IPS-18c (cell line): ENCODE measurements at regions not wholly inside any gene's neighbourhood (a gene's known extent, or its start where the extent isn't known, plus 50 kb on each side); places are given as distances from the start of the nearest gene placed in this dataset.

Source experiments
- H3K4me3 ChIP-seq: 2 replicates; pipeline ENCODE4 v1.7.0; 2013; ENCODE audit warnings: low read depth, mild to moderate bottlenecking, low read length, moderate library complexity; ENCODE audit not compliant: insufficient read depth
- H3K9me3 ChIP-seq: one replicate; pipeline ENCODE4 v1.6.1; 2013; ENCODE audit warnings: mild to moderate bottlenecking, low read length, moderate library complexity; ENCODE audit not compliant: control insufficient read depth, insufficient read depth

DNA sequence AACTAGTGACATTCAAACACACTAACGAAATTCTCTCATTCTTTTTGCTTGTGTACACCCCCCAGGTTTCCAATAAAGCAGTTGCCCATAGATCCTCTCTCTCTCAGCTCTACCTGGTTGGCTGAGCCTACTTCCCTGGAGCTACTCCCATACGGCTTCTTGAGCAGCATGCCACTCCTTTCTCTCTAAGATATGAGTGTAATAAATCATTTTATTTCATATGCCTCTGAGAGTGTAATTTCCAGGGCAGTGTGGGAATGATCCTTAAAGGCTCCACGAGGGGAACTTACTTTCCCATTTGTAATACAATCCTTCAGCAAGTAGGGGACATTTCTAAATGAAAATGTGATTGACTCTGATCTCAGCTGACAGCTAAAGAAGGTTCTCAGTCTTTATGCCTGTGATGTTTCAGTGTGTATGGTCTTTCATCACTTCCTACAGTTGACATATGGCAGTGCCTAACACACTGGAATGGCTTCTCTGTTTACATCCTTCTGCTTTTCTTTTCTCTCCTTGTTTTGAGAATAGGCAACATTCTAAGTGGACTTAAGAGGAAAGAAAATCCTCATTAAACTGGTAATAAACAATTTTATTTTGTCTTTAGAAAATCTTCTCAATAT is 1194.3 kb upstream of the CDH8 start:
- Histone ChIP-seq H3K9me3 (no peaks in the 10 kb centered on the region), H3K4me3 (no peak overlapping the region)

DNA sequence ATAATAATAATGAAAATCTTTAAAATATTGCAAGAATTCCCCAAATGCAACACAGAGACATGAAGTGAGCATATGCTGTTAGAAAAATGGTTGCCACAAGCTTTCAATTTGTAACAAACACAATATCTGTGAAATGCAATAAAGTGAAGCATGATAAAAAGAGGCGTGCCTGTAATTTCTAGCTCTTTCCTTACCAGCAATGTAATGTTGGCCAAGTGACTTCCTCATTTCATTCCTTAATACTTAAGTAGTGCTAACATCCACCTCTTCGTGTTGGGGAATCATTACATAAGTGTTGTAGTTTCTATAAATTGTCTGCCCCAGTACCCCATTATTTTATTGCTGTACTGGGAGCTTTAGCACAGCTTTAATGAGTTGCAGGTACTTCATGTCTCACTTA is 1192.0 kb upstream of the CDH8 start:
- Histone ChIP-seq H3K4me3 (no peak overlapping the region), H3K9me3 (no peaks in the 10 kb centered on the region)

DNA sequence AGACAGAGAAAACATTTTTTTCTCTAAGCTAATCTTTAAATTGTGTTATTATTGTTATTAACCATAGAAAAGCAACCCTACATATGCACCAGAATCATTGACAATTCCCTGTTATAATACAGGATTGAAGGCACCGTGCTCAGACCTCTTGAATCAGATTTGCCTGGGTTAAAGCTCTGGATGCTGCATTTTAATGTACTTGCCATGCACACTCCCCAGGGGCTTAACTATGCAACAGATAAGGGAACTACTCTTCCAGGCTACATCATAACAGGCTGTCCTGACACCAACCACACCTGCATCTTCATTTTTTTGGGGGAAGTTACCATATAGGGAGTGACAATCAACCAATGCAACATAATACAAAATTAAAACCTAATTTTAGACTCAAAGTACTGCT is 1187.6 kb upstream of the CDH8 start:
- no peaks in the 10 kb centered on the region for H3K9me3 ChIP-seq
- H3K4me3 ChIP-seq, result no peak overlapping the region

DNA sequence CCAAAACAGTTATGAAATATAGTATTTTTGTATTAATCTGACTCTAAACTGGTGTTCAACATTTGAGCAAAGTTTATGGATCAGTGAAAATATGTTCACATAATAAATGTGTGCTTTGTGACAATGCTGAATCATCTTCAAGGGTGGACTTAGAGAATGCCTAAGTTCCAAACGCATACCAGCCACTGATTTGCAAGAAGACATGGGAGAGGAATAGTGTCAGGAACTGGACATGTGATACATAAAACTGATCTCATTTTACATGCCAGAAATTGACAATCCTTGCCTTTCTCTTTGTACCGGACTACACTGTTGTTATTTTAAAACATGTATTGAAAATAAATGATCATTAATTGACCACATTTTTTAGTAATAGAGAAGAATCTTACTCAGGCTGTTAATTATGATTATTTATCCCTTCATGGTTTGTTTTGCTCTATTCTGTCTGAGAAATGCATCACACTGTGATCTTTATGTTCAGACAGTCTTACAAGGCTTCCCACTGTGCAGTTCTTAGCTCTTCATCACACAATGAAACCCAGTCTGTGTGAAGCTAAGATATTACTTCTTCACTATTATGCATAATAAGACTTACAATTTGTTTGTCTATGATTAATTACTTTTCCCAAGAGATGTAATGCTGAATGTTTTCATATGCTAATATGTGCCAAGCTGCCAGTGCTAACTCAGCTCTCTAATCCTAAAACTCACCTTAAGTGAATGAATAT is 1180.6 kb upstream of the CDH8 start:
- no peak overlapping the region for H3K4me3 ChIP-seq
- no peaks in the 10 kb centered on the region for H3K9me3 ChIP-seq

DNA sequence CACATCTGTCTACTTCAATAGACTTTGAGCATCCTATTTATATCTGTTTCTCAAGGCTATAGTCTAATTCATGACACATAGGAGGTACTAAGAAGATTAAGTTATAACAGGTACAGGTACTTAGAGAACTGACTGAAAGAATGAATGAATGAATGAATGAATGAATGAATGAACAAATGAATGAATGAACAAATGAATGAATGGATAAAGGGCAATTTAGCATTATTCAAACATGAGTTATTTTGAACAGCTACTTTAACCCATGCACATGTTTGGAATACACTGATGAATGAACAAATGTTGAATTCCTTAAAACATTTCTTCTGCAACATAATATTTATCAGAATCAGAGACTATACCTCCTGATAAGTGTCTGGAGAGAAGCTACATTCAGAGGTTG is 1165.6 kb upstream of the CDH8 start:
- Histone ChIP-seq H3K4me3 (no peak overlapping the region), H3K9me3 (no peaks in the 10 kb centered on the region)

DNA sequence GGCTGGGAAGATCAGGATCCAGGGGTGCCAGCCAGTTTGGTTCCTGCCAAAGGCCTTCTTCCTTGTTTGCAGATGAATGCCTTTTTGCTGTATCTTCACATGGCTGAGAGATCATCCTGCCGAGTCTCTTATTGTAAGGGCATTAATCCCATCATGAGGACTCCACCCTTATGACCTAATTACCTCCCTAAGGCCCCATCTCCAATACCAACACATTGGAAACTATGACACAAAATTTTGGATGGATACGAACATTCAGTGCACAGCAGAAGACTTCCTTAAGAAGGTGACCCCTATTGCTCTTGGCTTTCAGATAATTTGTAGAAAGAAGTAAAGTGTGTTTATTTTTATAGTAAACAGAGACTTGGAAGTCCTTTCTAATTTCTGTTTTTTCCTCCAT is 1164.7 kb upstream of the CDH8 start:
- H3K9me3 ChIP-seq, result no peaks in the 10 kb centered on the region

DNA sequence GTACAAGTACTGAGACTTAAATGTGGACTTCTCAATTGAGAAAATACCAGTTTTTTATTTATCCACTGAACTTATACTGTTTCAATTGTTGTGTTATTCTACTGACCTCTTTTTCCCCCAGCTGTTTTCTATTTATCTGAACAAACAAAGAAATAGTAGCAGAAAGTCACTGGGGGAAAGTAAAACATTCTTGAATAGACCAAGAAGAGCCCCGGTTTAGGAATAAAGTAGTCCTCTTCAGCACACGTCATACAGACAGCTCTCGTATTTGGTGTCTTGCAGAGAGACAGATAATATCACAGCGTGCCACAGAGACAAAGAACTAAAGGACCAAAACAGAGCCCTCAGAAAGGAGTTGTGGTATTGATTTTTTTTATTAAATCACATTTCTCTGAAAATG is 1159.1 kb upstream of the CDH8 start:
- no peaks in the 10 kb centered on the region for H3K9me3 ChIP-seq
- no peak overlapping the region for H3K4me3 ChIP-seq

More for the DNA sequence above, 1164.7 kb upstream of the CDH8 start:
- no peak overlapping the region for H3K4me3 ChIP-seq

DNA sequence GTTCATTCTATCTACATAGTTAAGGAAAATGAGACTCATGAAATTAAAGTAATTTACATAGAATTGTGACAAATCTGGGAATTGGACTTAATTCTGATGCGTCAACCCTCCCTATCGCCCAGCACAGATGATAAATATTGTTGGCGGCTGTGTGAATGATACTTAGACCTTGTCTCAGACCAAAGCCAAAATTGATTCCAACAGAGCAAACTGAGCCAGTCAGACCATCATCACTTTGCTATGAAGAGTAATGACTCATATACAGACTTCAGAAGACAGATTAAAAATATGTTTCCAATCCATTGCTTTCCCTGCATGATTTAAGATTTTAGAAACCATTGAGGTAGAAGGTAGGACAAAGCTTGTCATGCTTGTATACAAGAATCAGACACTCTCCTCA is 1156.7 kb upstream of the CDH8 start:
- H3K4me3 ChIP-seq, result no peak overlapping the region
- no peaks in the 10 kb centered on the region for H3K9me3 ChIP-seq

DNA sequence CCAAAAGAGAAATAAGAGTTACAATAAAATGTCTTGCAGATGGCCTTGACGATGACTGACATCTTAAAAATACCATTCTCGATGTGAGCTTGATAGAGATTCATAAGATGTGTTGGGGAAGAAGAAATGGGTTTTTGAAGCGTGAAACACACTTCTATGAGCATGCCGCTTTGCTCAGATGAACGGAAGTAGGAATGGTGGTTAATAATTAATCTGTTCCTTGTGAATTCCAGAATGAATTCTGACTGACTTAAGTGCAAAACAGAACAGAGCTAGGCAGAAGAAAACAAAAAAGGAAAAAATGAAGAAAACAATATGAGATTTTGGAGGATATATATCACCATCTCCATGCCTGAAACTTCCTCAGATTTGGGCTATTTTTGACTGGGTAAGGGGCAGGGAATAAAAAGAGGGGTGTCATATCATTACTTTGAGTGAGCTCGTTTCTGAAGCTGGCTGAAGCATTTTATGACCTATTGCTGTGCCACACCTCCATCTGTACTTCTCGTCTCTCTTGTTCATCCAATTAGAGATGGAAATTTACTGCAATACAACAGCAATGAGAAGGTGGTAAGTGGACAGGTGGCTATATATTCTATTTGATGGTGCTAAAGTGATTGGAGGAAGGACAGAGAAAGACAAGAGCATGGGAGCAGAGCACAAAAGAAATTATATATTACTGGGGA is 1152.0 kb upstream of the CDH8 start:
- Histone ChIP-seq H3K4me3 (no peak overlapping the region), H3K9me3 (no peaks in the 10 kb centered on the region)

DNA sequence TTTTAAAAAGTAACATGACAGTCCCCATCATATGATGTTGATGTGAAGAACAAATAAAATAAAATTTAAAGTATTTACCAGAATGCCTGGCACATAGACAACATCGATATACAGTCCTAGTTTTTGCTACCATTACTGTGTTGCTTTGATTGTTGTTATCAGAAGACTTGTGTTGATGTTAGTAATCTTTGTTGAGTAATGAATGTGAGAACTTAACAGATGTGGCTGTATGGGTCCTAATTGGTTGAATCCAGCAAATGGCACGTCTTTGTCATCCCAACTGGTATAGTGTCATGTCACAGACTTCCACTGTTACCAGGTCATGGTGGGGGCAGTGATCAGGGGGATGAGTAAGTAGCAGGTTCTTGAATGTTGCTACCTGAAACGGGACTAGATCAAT is 1151.4 kb upstream of the CDH8 start:
- Histone ChIP-seq H3K4me3 (no peak overlapping the region), H3K9me3 (no peaks in the 10 kb centered on the region)

DNA sequence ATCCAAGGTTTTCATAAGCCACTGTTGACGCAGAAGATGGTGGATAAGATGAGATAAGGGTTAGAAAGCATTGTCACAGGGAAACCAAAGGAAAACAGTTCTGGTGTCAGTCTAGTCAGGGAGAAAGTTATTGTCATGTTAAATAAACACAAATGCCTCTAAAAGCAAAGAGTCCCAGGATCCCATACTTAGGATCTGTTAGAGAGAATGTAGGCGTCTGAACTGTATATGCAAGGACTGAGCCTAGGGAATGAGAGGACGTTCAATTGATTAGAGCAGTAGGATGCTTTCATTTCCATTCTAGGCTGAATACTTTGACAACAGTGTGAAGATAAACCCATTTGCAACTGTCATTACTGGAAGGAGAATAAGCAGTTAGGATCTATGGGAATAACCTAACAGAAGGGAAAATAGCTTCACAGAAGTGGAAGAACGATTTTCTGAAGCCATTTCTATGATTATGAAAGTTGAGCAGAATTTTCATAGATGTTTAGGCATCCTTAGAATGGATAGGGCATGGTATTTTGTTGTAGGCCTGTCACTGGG is 1149.1 kb upstream of the CDH8 start:
- Histone ChIP-seq H3K9me3 (no peaks in the 10 kb centered on the region), H3K4me3 (no peak overlapping the region)

DNA sequence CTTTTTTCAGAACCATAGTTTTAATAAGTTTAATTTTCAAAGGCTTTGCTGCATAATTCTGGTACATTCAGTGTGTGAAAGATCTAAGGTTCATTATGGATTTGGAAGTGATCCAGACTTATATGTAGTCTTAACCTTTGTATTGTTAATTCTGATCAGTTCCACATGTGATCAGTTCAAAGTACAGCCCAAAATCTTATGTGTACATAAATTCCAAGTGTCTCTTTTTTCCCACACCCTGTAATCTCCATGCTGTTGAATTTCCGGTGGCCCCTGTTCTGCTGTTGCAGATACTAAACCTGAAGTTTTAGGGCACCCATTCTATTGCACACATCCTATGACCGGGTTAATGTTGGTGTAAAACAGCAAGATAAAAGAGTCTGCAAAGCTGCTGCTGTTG is 1147.5 kb upstream of the CDH8 start:
- no peak overlapping the region for H3K4me3 ChIP-seq
- H3K9me3 ChIP-seq, result no peaks in the 10 kb centered on the region

DNA sequence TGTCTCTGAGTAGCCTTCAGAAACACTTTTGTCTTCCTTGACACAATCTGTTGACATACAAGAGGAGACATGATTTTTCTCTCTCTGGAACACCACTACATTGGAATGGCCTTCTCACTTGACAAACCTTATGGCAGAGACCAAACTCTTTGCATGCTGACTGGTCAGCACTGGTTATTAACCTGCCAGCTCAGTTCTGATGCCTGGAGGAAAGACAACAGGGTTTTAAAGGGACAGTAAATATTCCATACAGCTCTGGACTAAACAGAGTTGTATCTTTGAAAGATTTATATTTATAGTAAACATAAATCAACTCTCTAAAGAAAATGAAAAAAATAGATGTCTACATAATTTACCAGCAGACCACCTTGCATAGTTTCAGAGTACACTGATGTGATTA is 1139.1 kb upstream of the CDH8 start:
- H3K9me3 ChIP-seq, result no peaks in the 10 kb centered on the region

DNA sequence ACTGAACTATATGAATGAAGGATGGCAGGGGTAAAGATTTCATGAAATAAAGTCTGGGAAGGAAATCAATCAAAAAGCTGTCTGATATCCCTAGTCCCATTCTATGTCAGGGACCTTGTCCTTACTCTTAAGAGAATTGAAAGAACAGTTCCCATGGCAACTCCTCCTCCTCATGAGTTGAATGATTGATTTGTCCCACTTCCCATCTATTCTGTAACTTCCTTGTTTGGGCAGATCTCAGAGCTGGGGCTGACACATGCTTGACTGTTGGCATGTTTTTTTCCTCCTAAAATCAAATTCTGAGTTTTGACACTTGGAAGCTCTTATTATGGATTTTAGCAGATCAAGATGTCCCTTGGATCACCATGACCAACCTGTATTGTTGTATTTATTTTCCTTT is 1138.6 kb upstream of the CDH8 start:
- H3K9me3 ChIP-seq, result no peaks in the 10 kb centered on the region

More for the DNA sequence above, 1139.1 kb upstream of the CDH8 start:
- no peak overlapping the region for H3K4me3 ChIP-seq

DNA sequence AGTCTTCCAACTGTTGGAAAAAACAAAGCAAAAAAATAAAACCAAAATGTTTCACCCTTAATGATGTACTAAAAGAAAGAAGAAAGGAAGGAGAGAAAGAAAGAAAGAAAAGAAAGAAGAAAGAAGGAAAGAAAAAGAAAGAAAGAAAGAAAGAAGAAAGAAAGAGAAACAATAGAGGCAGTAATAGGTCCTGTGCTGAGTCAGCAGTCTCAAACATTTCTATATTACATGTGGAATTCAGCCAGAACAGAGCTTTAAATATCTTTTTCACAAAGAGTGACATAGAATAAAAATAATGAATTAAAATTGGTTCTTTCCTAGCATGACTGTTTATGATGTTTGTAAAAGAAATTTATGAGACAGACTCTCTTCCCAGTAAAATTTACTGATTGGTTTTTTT is 1135.3 kb upstream of the CDH8 start:
- H3K4me3 ChIP-seq, result no peak overlapping the region
- H3K9me3 ChIP-seq, result no peaks in the 10 kb centered on the region

More for the DNA sequence above, 1138.6 kb upstream of the CDH8 start:
- H3K4me3 ChIP-seq, result no peak overlapping the region

DNA sequence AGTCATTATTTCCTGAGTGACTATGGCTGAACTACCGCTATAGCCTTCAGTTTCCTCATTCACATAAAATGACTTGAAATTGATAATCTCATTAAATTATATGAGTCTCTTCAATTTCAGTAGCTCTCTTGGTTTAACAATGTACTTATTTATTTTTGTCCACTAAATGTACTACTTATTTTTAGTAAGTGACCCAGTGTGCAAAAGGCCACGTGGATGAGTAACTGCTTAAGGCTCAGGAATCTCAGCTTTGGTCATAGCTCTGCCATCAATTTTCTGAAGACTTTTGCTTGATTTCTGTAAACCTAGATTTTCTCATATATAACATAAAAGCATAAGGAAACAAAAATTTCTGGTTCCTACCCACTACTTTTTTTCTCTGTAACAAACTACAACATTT is 1132.9 kb upstream of the CDH8 start:
- no peaks in the 10 kb centered on the region for H3K9me3 ChIP-seq
- H3K4me3 ChIP-seq, result no peak overlapping the region

DNA sequence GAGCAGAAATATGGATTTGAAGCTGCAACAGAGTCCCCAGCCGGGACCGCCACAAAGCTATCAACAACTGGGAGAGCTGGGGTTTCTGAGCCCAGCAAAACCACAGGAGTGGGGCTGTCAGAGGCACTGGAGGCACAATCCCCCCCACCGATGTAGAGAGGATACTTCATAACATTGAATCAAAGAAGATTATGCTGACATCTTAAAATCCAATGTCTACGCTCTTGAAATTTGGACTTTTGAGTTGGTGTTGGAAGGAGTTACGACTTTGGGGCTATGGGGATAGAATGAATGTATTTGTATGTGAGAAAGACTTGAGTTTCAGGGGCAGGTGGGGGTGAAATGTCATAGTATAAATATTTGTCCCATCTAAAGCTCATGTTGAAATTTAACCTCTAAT is 1121.6 kb upstream of the CDH8 start:
- no peaks in the 10 kb centered on the region for H3K9me3 ChIP-seq
- H3K4me3 ChIP-seq, result no peak overlapping the region

DNA sequence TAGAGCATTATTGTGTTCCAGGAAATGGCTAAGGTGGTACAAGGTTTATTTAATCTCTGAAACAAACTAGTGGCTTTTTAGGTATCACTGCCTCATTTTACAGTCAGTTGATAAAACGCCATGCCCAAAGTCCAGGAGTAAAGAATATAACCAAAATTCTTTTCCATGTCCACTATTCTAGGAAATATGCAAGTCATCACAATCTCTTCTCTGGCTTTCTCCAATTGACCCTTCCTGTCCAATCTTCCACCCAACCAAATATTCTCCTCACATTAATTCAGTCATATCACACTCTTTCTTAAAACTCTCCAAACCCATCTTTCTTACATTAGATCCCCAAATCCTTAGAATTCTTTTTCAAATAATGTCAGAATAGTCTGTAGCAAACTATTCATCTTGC is 1110.0 kb upstream of the CDH8 start:
- no peaks in the 10 kb centered on the region for H3K9me3 ChIP-seq
- no peak overlapping the region for H3K4me3 ChIP-seq
